ENCODE measurements at regions not wholly inside any gene's neighbourhood (a gene's known extent, or its start where the extent isn't known, plus 50 kb on each side); places are given as distances from the start of the nearest gene placed in this dataset.

GRCh38 chr12:22866406-22866805, 241.4 kb downstream of the ETNK1 start:
- TF ChIP-seq CTCF (IDR thresholded peaks at IDR 0.05) (no peak), ZFX (IDR thresholded peaks at IDR 0.05; ENCODE audit: borderline replicate concordance) (no peak)

Measured in 22Rv1 (cell line).